ENCODE measurements at regions not wholly inside any gene's neighbourhood (a gene's known extent, or its start where the extent isn't known, plus 50 kb on each side); places are given as distances from the start of the nearest gene placed in this dataset.

GRCh38 chr13:34405410-34406181 is 536.5 kb upstream of the NBEA start:
- TF ChIP-seq, protein P1, sequence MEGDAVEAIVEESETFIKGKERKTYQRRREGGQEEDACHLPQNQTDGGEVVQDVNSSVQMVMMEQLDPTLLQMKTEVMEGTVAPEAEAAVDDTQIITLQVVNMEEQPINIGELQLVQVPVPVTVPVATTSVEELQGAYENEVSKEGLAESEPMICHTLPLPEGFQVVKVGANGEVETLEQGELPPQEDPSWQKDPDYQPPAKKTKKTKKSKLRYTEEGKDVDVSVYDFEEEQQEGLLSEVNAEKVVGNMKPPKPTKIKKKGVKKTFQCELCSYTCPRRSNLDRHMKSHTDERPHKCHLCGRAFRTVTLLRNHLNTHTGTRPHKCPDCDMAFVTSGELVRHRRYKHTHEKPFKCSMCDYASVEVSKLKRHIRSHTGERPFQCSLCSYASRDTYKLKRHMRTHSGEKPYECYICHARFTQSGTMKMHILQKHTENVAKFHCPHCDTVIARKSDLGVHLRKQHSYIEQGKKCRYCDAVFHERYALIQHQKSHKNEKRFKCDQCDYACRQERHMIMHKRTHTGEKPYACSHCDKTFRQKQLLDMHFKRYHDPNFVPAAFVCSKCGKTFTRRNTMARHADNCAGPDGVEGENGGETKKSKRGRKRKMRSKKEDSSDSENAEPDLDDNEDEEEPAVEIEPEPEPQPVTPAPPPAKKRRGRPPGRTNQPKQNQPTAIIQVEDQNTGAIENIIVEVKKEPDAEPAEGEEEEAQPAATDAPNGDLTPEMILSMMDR (IDR thresholded peaks at IDR 0.05; ENCODE audit: low read depth, low read length, missing input control): no peak
- TF ChIP-seq REST (IDR thresholded peaks at IDR 0.05): no peak
- TF ChIP-seq, protein P2, sequence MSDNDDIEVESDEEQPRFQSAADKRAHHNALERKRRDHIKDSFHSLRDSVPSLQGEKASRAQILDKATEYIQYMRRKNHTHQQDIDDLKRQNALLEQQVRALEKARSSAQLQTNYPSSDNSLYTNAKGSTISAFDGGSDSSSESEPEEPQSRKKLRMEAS (IDR thresholded peaks at IDR 0.05): no peak
- TF ChIP-seq RAD21 (IDR thresholded peaks at IDR 0.05): no peak
- TF ChIP-seq YY1 (IDR thresholded peaks at IDR 0.05): no peak
- TF ChIP-seq TAF1 (conservative IDR thresholded peaks at IDR 0.05): no peak
- no peak for TF ChIP-seq RXRA (IDR thresholded peaks at IDR 0.05)
- no peak for TF ChIP-seq JUND (IDR thresholded peaks at IDR 0.05)
- no peak for TF ChIP-seq GABPA (IDR thresholded peaks at IDR 0.05 in 1 of 2, conservative IDR thresholded peaks at IDR 0.05 in 1 of 2)

Measured in liver (tissue), 3 donors.